Endothelial cell of umbilical vein (primary cell): ENCODE measurements at regions not wholly inside any gene's neighbourhood (a gene's known extent, or its start where the extent isn't known, plus 50 kb on each side); places are given as distances from the start of the nearest gene placed in this dataset.

ENCODE experiments used
- BruUV-seq: library from RNA; stranded (reverse); fragments of 400-500 nt; replicated peaks from 2 replicates; lab custom pipeline; 2021; lab: Mats Ljungman, UMichigan
- CTCF ChIA-PET: fragments of 300-600, 350-600 bp; sonication (Branson Sonifier 250); formaldehyde crosslinking; loops from one replicate; lab custom pipeline; 2021; ENCODE audit warnings: antibody characterized with exemption, inconsistent platforms; lab: Charles Lee
- POLR2A ChIA-PET: fragments of 300-600, 350-600 bp; sonication (Branson Sonifier 250); formaldehyde crosslinking; loops from one replicate; lab custom pipeline; 2021; ENCODE audit warnings: antibody characterized with exemption, inconsistent platforms; lab: Charles Lee
- DNase-seq: peaks from one replicate; pipeline ENCODE4 v3.0.0-alpha.2; 2011; ENCODE audit warnings: low read depth, low spot score
- FAIRE-seq: peaks from 2 replicates; lab custom pipeline; 2011; peaks lifted over from hg19 to GRCh38; lab: Jason Lieb, UNC
- H2AFZ ChIP-seq: 2 replicates; pipeline ENCODE4 v1.6.0; 2012; ENCODE audit warnings: low read depth, low read length, control low read depth, inconsistent platforms
- H3K27ac ChIP-seq: 2 replicates; pipeline ENCODE4 v1.5.1; 2011; ENCODE audit warnings: low read depth, mild to moderate bottlenecking, control low read depth, low read length, moderate library complexity; ENCODE audit not compliant: insufficient read depth
- H3K27me3 ChIP-seq, 2 experiments: 2 replicates each; pipeline versions ENCODE4 v1.6.0 to v1.6.1; 2011; ENCODE audit warnings: low read length in 2 of 2, mixed read lengths in 1 of 2; ENCODE audit not compliant: control insufficient read depth in 2 of 2, insufficient read depth in 2 of 2
- H3K36me3 ChIP-seq, 2 experiments: 2 replicates in 1 of 2; 3 replicates in 1 of 2; pipeline ENCODE4 v1.5.1; 2011; ENCODE audit warnings: low read length in 2 of 2, mild to moderate bottlenecking in 1 of 2, moderate library complexity in 1 of 2; ENCODE audit not compliant: control insufficient read depth in 2 of 2, insufficient read depth in 2 of 2; ENCODE audit errors: extremely low read depth in 1 of 2
- H3K4me1 ChIP-seq: 3 replicates; pipeline ENCODE4 v1.5.1; 2011; ENCODE audit warnings: mild to moderate bottlenecking, low read length; ENCODE audit not compliant: control insufficient read depth, insufficient read depth; ENCODE audit errors: extremely low read depth
- H3K4me2 ChIP-seq: 2 replicates; pipeline ENCODE4 v1.6.1; 2011; ENCODE audit warnings: low read length, control low read depth, mixed read lengths; ENCODE audit not compliant: insufficient read depth
- H3K4me3 ChIP-seq, 3 experiments: fragments of 200-600 bp in 1 of 3; sonication (generic), shearing (Covaris generic) in 1 of 3; replicated peaks in 1 of 3; 2 replicates each; pipeline ENCODE4 v1.5.1; 2011 to 2016; ENCODE audit warnings: control low read depth in 3 of 3, low read length in 3 of 3, mild to moderate bottlenecking in 2 of 3, inconsistent platforms in 1 of 3, low read depth in 1 of 3, moderate library complexity in 1 of 3; ENCODE audit not compliant: insufficient read depth in 1 of 3
- H3K79me2 ChIP-seq: 2 replicates; pipeline ENCODE4 v1.6.0; 2012; ENCODE audit warnings: low read length, inconsistent platforms; ENCODE audit not compliant: control insufficient read depth, insufficient read depth
- H3K9ac ChIP-seq: replicated peaks from 2 replicates; pipeline ENCODE3; 2011; ENCODE audit warnings: low read length, control low read depth; ENCODE audit not compliant: insufficient read depth; ENCODE audit errors: extremely low read depth
- H3K9me1 ChIP-seq: replicated peaks from 3 replicates; pipeline ENCODE4 v1.6.0; 2011; ENCODE audit warnings: mild to moderate bottlenecking, low read length; ENCODE audit not compliant: control insufficient read depth, insufficient read depth; ENCODE audit errors: extremely low read depth
- H3K9me3 ChIP-seq: replicated peaks from 2 replicates; pipeline ENCODE4 v1.5.1; 2012; ENCODE audit warnings: low read length, inconsistent platforms; ENCODE audit not compliant: control insufficient read depth, insufficient read depth
- H4K20me1 ChIP-seq: replicated peaks from 2 replicates; pipeline ENCODE3; 2011; ENCODE audit warnings: mild to moderate bottlenecking, low read length; ENCODE audit not compliant: control insufficient read depth, insufficient read depth; ENCODE audit errors: extremely low read depth
- EZH2 ChIP-seq: IDR thresholded peaks from 2 replicates; pipeline ENCODE4 v1.6.1; 2012; ENCODE audit warnings: borderline replicate concordance, low read depth, mild to moderate bottlenecking, moderate library complexity, low read length, inconsistent platforms; ENCODE audit not compliant: severe bottlenecking
- FOS ChIP-seq: IDR thresholded peaks from 2 replicates; pipeline ENCODE4 v1.6.1; 2011; ENCODE audit warnings: mild to moderate bottlenecking, low read length, moderate library complexity, borderline replicate concordance; ENCODE audit not compliant: insufficient read depth
- GATA2 ChIP-seq: IDR thresholded peaks from 2 replicates; pipeline ENCODE4 v1.7.0; 2011; ENCODE audit warnings: low read depth, mild to moderate bottlenecking, moderate library complexity, mixed read lengths, low read length; ENCODE audit not compliant: insufficient read length, insufficient read depth
- JUN ChIP-seq: IDR thresholded peaks from 2 replicates; pipeline ENCODE4 v1.6.1; 2011; ENCODE audit warnings: borderline replicate concordance, low read depth; ENCODE audit not compliant: insufficient read length, insufficient read depth
- MYC ChIP-seq: IDR thresholded peaks from one replicate; pipeline ENCODE4 v1.6.1; 2011; ENCODE audit warnings: mild to moderate bottlenecking, low read depth, low read length
- POLR2A ChIP-seq: IDR thresholded peaks from 2 replicates; pipeline ENCODE4 v1.6.1; 2012; ENCODE audit warnings: low read depth, mild to moderate bottlenecking, control low read depth, low read length
- POLR2AphosphoS5 ChIP-seq: IDR thresholded peaks from 2 replicates; pipeline ENCODE4 v1.6.1; 2012; ENCODE audit warnings: low read depth, mild to moderate bottlenecking, control low read depth, low read length, moderate library complexity; ENCODE audit not compliant: insufficient read depth
- dilution Hi-C: fragments of 300-500 bp; cut with MboI; formaldehyde crosslinking; loops from one replicate; pipeline ENCODE4 v1.15.0; 2019; ENCODE audit warnings: low sequenced_read_pairs; ENCODE audit not compliant: extremely low pct_ligation_motif_present
- intact Hi-C: fragments of 100-400 bp; cut with micrococcal nuclease; formaldehyde crosslinking; loops from one replicate; pipeline ENCODE4 v1.10.0; 2022
- TF ChIP-seq, protein P1 (sequence below): IDR thresholded peaks from 2 replicates; pipeline ENCODE4 v1.6.1; 2011; ENCODE audit not compliant: insufficient read depth, insufficient read length
- TF ChIP-seq, protein P2 (sequence below), 2 donors: IDR thresholded peaks; 1 replicate in 1 of 2; 2 replicates in 1 of 2; pipeline ENCODE4 v1.5.1; 2011; ENCODE audit warnings: low read length in 2 of 2, mild to moderate bottlenecking in 2 of 2, moderate library complexity in 2 of 2, control low read depth in 1 of 2, inconsistent platforms in 1 of 2, low read depth in 1 of 2; ENCODE audit not compliant: insufficient read depth in 1 of 2; ENCODE audit errors: extremely low read depth in 1 of 2

- H3K9me1 ChIP-seq, result no peaks in the 10 kb centered on the region
- no peak overlapping the region for H2AFZ ChIP-seq
- H3K27ac ChIP-seq, result no peak overlapping the region
- intact Hi-C loops (no loop called here), dilution Hi-C loops (no loop called here)
- no peaks in the 10 kb centered on the region for H3K4me1 ChIP-seq
- TF ChIP-seq POLR2A (no peak), GATA2 (no peak), FOS (no peak), POLR2AphosphoS5 (no peak), EZH2 (no peak), MYC (no peak), JUN (no peak)
- TF ChIP-seq, protein P1, sequence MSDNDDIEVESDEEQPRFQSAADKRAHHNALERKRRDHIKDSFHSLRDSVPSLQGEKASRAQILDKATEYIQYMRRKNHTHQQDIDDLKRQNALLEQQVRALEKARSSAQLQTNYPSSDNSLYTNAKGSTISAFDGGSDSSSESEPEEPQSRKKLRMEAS, result no peak
- H3K4me2 ChIP-seq, result no peak overlapping the region
- H3K79me2 ChIP-seq, result no peaks in the 10 kb centered on the region
- POLR2A ChIA-PET, result no interaction called here
- H3K9ac ChIP-seq, result no peak overlapping the region
- CTCF ChIA-PET, result no interaction called here
- DNase-seq (no peak), FAIRE-seq (no peak)
- H3K27me3 ChIP-seq, result no peaks in the 10 kb centered on the region
- no peaks in the 10 kb centered on the region for H4K20me1 ChIP-seq
- no TSS peak for BruUV-seq
- no peaks in the 10 kb centered on the region for H3K9me3 ChIP-seq
- no peaks in the 10 kb centered on the region for H3K36me3 ChIP-seq
- no peak overlapping the region for H3K4me3 ChIP-seq
These were observed 133.3 kb upstream of the MAN1A1 start for GRCh38 chr6:119482850-119483285.

GRCh38 chr6:119481976-119482375 is 132.4 kb upstream of the MAN1A1 start:
- ChIA-PET CTCF (no interaction called here), POLR2A (no interaction called here)
- dilution Hi-C loops (no loop called here), intact Hi-C loops (no loop called here)
- Histone ChIP-seq H3K27me3 (no peaks in the 10 kb centered on the region), H3K4me2 (no peak overlapping the region), H3K9ac (no peak overlapping the region), H3K79me2 (no peaks in the 10 kb centered on the region), H3K9me3 (no peaks in the 10 kb centered on the region), H2AFZ (no peak overlapping the region), H3K4me1 (no peaks in the 10 kb centered on the region), H3K4me3 (no peak overlapping the region), H3K27ac (no peak overlapping the region), H3K9me1 (no peaks in the 10 kb centered on the region), H3K36me3 (no peaks in the 10 kb centered on the region), H4K20me1 (no peaks in the 10 kb centered on the region)
- DNase-seq, result no peak
- FAIRE-seq, result no peak
- no peak for TF ChIP-seq MYC
- TF ChIP-seq, protein P2, sequence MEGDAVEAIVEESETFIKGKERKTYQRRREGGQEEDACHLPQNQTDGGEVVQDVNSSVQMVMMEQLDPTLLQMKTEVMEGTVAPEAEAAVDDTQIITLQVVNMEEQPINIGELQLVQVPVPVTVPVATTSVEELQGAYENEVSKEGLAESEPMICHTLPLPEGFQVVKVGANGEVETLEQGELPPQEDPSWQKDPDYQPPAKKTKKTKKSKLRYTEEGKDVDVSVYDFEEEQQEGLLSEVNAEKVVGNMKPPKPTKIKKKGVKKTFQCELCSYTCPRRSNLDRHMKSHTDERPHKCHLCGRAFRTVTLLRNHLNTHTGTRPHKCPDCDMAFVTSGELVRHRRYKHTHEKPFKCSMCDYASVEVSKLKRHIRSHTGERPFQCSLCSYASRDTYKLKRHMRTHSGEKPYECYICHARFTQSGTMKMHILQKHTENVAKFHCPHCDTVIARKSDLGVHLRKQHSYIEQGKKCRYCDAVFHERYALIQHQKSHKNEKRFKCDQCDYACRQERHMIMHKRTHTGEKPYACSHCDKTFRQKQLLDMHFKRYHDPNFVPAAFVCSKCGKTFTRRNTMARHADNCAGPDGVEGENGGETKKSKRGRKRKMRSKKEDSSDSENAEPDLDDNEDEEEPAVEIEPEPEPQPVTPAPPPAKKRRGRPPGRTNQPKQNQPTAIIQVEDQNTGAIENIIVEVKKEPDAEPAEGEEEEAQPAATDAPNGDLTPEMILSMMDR (IDR thresholded peaks at IDR 0.05; ENCODE audit: extremely low read depth in 1 of 2, insufficient read depth in 1 of 2, low read depth in 1 of 2, low read length in 2 of 2), result no peak
- no peak for TF ChIP-seq JUN
- no peak for TF ChIP-seq FOS
- TF ChIP-seq EZH2, result no peak
- no peak for TF ChIP-seq POLR2AphosphoS5
- TF ChIP-seq, protein P1, result no peak
- no peak for TF ChIP-seq POLR2A
- TF ChIP-seq GATA2, result no peak
- BruUV-seq, result no TSS peak
